GM23248 (cell line): ENCODE measurements at regions not wholly inside any gene's neighbourhood (a gene's known extent, or its start where the extent isn't known, plus 50 kb on each side); places are given as distances from the start of the nearest gene placed in this dataset.
A peak's percentile ranks its signal among the peaks of the same experiment; 100 is the strongest.

ENCODE experiments used
- DNase-seq: peaks from one replicate; pipeline ENCODE4 v3.0.0-alpha.2; 2015
- H2AFZ ChIP-seq: fragments of 200-600 bp; sonication (generic); 2 replicates; pipeline ENCODE4 v1.6.1; 2016; ENCODE audit warnings: antibody characterized with exemption
- H3F3A ChIP-seq: fragments of 200-600 bp; sonication (generic); 2 replicates; pipeline ENCODE4 v1.6.1; 2016; ENCODE audit warnings: mild to moderate bottlenecking, antibody characterized with exemption, mixed run types; ENCODE audit not compliant: insufficient read depth
- H3K27ac ChIP-seq: fragments of 200-600 bp; sonication (generic); 2 replicates; pipeline ENCODE4 v1.5.1; 2016; ENCODE audit warnings: mild to moderate bottlenecking
- H3K27me3 ChIP-seq: fragments of 200-600 bp; sonication (generic); replicated peaks from 2 replicates; pipeline ENCODE4 v1.6.1; 2016; ENCODE audit warnings: mild to moderate bottlenecking; ENCODE audit not compliant: insufficient read depth
- H3K36me3 ChIP-seq: fragments of 200-600 bp; sonication (generic); 2 replicates; pipeline ENCODE4 v1.6.1; 2016; ENCODE audit warnings: low read depth, mild to moderate bottlenecking
- H3K4me1 ChIP-seq: fragments of 200-600 bp; sonication (generic); 2 replicates; pipeline ENCODE4 v1.6.1; 2016; ENCODE audit warnings: mild to moderate bottlenecking; ENCODE audit not compliant: insufficient read depth
- H3K4me2 ChIP-seq: fragments of 200-600 bp; sonication (generic); one replicate; pipeline ENCODE4 v1.6.1; 2016; ENCODE audit warnings: mild to moderate bottlenecking; ENCODE audit not compliant: unreplicated experiment
- H3K4me3 ChIP-seq: fragments of 200-600 bp; sonication (generic); 2 replicates; pipeline ENCODE4 v1.5.1; 2016; ENCODE audit warnings: mild to moderate bottlenecking
- H3K79me2 ChIP-seq: fragments of 200-600 bp; sonication (generic); 2 replicates; pipeline ENCODE4 v1.6.1; 2016; ENCODE audit warnings: mild to moderate bottlenecking; ENCODE audit not compliant: insufficient read depth
- H3K9ac ChIP-seq: fragments of 200-600 bp; sonication (generic); 2 replicates; pipeline ENCODE4 v1.6.1; 2016; ENCODE audit warnings: mild to moderate bottlenecking
- H3K9me2 ChIP-seq: fragments of 200-600 bp; sonication (generic); 2 replicates; pipeline ENCODE4 v1.6.1; 2016; ENCODE audit warnings: mixed run types, mild to moderate bottlenecking, moderate library complexity; ENCODE audit not compliant: insufficient read depth
- H3K9me3 ChIP-seq: fragments of 200-600 bp; sonication (generic); one replicate; pipeline ENCODE4 v1.6.1; 2017; ENCODE audit warnings: low read depth
- H4K20me1 ChIP-seq: fragments of 200-600 bp; sonication (generic); 2 replicates; pipeline ENCODE4 v1.6.0; 2016; ENCODE audit not compliant: insufficient read depth
- EZH2 ChIP-seq: fragments of 200-600 bp; sonication (generic); IDR thresholded peaks from 2 replicates; pipeline ENCODE4 v1.6.1; 2018; ENCODE audit warnings: antibody characterized with exemption, mild to moderate bottlenecking; ENCODE audit not compliant: insufficient read depth, poor library complexity, severe bottlenecking
- EZH2phosphoT487 ChIP-seq: fragments of 200-600 bp; sonication (generic); IDR thresholded peaks from 2 replicates; pipeline ENCODE4 v1.6.1; 2018; ENCODE audit warnings: antibody characterized with exemption, moderate library complexity, mild to moderate bottlenecking, low read depth; ENCODE audit not compliant: insufficient read depth
- WGBS, 2 experiments: methylation state at CpG; one replicate each; pipeline ENCODE4 v1.1.6; 2015 to 2017; ENCODE audit warnings: low lambda C conversion rate in 2 of 2, low coverage in 1 of 2; ENCODE audit errors: missing lambda C conversion rate in 2 of 2; 5-methylcytosine and 5-hydroxymethylcytosine counted together
- in situ Hi-C: fragments of 300-500 bp; cut with MboI; formaldehyde crosslinking; loops from 2 replicates; pipeline ENCODE4 v1.15.0; 2020

DNA sequence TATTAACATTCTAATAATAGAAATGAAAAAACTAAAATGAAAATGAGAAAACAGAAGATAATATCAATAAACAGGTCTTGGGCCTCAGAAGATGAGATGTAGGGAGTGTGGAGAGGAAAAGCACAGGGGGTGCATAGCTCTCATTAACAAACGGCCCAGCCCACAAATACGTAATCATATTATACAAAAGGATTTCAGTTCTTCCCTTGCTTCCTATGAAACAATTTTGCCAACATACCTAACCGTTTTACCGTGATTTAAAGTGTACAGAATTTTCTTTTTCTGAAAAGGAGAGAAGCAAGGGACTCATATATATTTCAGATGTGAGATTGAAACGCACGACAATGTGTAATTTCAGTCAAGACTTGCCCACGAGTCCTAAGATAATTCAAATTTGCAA lies 136.0 kb downstream of the HFE start:
- Histone ChIP-seq H3F3A (0 out of 2 replicates have a peak, but pooled peaks cover 6% of the 10 kb centered on the region), H3K79me2 (no peaks in the 10 kb centered on the region), H4K20me1 (no peaks in the 10 kb centered on the region), H3K36me3 (no peaks in the 10 kb centered on the region), H3K9me3 (no peaks in the 10 kb centered on the region), H3K4me2 (peak overlapping the region; percentile 81), H3K4me1 (no peaks in the 10 kb centered on the region), H3K9me2 (no peaks in the 10 kb centered on the region), H2AFZ (peak overlapping the region; percentile 88), H3K9ac (peak overlapping the region; percentile 83), H3K27ac (peak overlapping the region; percentile 93), H3K4me3 (peak overlapping the region; percentile 77), H3K27me3 (no peaks in the 10 kb centered on the region)
- 23 to 26% methylated on average over 7 of the region's 7 CpGs for WGBS, 2 experiments
- in situ Hi-C loops: no loop called here
- DNase-seq: peak; percentile 18
- TF ChIP-seq EZH2phosphoT487 (no peak), EZH2 (no peak)

DNA sequence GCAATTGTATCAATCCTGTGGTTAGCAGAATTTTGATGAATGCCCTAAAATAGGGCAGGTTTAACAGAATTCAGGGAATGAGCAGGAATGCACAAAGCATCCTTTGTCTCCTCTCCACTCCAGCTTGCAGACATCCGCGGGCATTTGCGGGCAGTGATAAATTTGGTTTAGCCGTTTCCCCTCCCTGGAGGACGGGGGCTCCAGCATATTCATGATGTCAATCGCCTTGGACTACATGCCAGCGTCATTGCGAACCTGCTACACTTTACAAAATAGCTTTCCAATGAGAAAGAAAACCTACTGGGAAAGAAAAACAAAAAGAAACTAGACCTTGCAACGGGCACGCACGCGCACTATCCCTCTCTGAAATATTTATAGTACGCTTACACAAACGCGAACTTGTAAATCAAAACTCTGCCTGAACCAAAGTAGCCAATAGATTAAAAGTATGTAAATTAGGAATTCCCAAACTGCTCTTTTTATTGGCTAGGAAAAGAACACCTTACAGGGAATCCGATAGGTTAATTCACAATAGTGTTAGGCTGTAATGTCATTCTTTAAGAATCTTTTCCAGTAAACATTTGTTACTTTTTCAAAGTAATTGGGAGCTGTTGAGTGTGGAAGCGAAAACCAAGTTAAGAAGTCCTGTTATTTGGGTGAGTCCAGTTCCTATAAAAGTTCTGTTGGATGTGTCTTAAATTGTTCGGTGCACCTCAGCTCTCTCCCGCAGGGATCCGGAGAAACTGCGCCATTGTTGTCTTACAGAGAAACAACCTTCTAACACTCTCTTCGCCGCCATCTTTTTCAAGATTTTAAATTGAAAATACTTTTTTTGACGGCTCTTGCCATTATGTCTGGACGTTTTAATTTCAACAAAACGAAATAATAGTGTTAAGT lies 136.7 kb downstream of the HFE start:
- DNase-seq: peak; percentile 86
- H3K4me1 ChIP-seq: no peaks in the 10 kb centered on the region
- peak overlapping the region; percentile 83 for H3K9ac ChIP-seq
- no peaks in the 10 kb centered on the region for H4K20me1 ChIP-seq
- no peaks in the 10 kb centered on the region for H3K9me2 ChIP-seq
- no peaks in the 10 kb centered on the region for H3K27me3 ChIP-seq
- H3K27ac ChIP-seq: peak overlapping the region; percentile 93
- no peaks in the 10 kb centered on the region for H3K9me3 ChIP-seq
- TF ChIP-seq EZH2phosphoT487 (no peak), EZH2 (no peak)
- no peaks in the 10 kb centered on the region for H3K79me2 ChIP-seq
- peak overlapping the region; percentile 77 for H3K4me3 ChIP-seq
- peak overlapping the region; percentile 81 for H3K4me2 ChIP-seq
- in situ Hi-C loops: no loop called here
- 0 out of 2 replicates have a peak, but pooled peaks cover 6% of the 10 kb centered on the region for H3F3A ChIP-seq
- 13 to 14% methylated on average over 26 of the region's 26 CpGs for WGBS, 2 experiments
- no peaks in the 10 kb centered on the region for H3K36me3 ChIP-seq
- H2AFZ ChIP-seq: peak overlapping the region; percentile 88

DNA sequence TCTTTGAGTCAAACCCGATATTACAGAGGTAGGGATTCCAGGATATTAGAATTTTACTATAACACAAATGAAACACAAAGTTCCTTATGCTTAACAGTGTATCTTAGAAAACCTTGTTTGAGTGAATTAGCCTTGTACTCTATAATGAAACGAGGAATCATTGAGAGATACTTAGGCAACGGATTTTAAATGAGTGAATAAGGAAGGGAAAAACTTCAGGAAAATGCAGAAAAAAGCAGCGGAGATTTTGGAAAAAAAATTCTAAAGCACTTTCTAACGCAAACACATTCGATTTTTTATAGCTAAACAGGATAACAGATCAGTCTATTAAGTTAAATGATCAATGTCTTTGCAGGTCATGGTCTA lies 137.3 kb downstream of the HFE start:
- 0 out of 2 replicates have a peak, but pooled peaks cover 6% of the 10 kb centered on the region for H3F3A ChIP-seq
- no peaks in the 10 kb centered on the region for H3K9me3 ChIP-seq
- no peaks in the 10 kb centered on the region for H3K4me1 ChIP-seq
- DNase-seq: no peak
- H2AFZ ChIP-seq: peak overlapping the region; percentile 88
- TF ChIP-seq EZH2phosphoT487 (no peak), EZH2 (no peak)
- 3 to 8% methylated on average over 6 of the region's 6 CpGs for WGBS, 2 experiments
- H4K20me1 ChIP-seq: no peaks in the 10 kb centered on the region
- H3K36me3 ChIP-seq: no peaks in the 10 kb centered on the region
- H3K9ac ChIP-seq: peak overlapping the region; percentile 83
- H3K27me3 ChIP-seq: no peaks in the 10 kb centered on the region
- H3K27ac ChIP-seq: peak overlapping the region; percentile 93
- in situ Hi-C loops: no loop called here
- H3K79me2 ChIP-seq: no peaks in the 10 kb centered on the region
- H3K4me2 ChIP-seq: peak overlapping the region; percentile 81
- H3K4me3 ChIP-seq: peak overlapping the region; percentile 77
- no peaks in the 10 kb centered on the region for H3K9me2 ChIP-seq

DNA sequence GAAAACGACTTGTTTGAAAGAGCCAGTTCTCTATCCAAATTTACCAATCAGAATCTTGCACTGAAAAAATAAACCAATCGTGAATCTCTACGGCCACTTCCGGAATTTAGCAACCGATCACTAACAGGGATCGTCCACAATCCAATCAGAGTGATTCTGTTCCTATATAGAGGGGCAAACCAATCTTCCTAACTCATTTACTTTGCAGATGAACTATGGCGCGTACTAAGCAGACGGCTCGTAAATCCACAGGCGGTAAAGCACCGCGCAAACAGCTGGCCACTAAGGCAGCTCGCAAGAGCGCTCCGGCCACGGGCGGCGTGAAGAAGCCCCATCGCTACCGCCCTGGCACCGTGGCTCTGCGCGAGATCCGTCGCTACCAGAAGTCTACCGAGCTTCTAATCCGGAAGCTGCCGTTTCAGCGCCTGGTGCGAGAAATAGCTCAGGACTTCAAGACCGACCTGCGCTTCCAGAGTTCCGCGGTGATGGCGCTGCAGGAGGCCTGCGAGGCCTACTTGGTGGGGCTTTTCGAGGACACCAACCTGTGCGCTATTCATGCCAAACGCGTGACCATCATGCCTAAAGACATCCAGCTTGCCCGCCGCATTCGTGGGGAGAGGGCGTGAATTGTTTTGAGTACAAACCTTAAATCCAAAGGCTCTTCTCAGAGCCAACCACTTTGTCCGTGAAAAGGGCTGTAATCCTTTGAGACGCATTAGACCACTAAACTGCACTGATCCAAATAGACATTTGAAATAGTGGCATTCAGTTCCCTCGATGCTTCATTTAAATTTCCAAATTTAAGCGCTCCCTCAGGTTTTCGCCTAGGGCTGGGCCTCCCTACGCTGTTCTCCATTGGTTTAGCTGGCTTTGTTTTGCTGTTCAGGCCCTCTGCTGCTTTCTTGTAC lies 138.0 kb downstream of the HFE start:
- Histone ChIP-seq H3K9me2 (no peaks in the 10 kb centered on the region), H4K20me1 (no peaks in the 10 kb centered on the region), H3K4me3 (peak overlapping the region; percentile 77), H3F3A (0 out of 2 replicates have a peak, but pooled peaks cover 6% of the 10 kb centered on the region), H2AFZ (peak overlapping the region; percentile 88), H3K27ac (peak overlapping the region; percentile 93), H3K9ac (peak overlapping the region; percentile 83; the same call in 1 of the 2 replicates), H3K36me3 (no peaks in the 10 kb centered on the region), H3K79me2 (no peaks in the 10 kb centered on the region), H3K4me2 (peak overlapping the region; percentile 81), H3K9me3 (no peaks in the 10 kb centered on the region), H3K27me3 (no peaks in the 10 kb centered on the region), H3K4me1 (no peaks in the 10 kb centered on the region)
- DNase-seq: peak; percentile 49
- in situ Hi-C loops: no loop called here
- TF ChIP-seq EZH2 (no peak), EZH2phosphoT487 (no peak)
- 31 to 36% methylated on average over 51 of the region's 51 CpGs for WGBS, 2 experiments
